A673 (cell line): ENCODE measurements at regions not wholly inside any gene's neighbourhood (a gene's known extent, or its start where the extent isn't known, plus 50 kb on each side); places are given as distances from the start of the nearest gene placed in this dataset.
"Not testable (repeated sequence)": the region's sequence is repeated elsewhere in the genome, so short reads cannot be mapped to it uniquely, and the experiment has no call there.

Experiments
- BruUV-seq: library from RNA; stranded (reverse); fragments of 400-500 nt; replicated peaks from 2 replicates; lab custom pipeline; 2021; lab: Mats Ljungman, UMichigan
- CTCF ChIA-PET: fragments of 300-600 bp; sonication (Branson Sonifier 250); formaldehyde crosslinking; loops from one replicate; lab custom pipeline; 2022; ENCODE audit warnings: antibody characterized with exemption; lab: Charles Lee
- POLR2A ChIA-PET: fragments of 300-600 bp; sonication (Branson Sonifier 250); formaldehyde crosslinking; loops from one replicate; lab custom pipeline; 2022; ENCODE audit warnings: antibody characterized with exemption; ENCODE audit not compliant: low non-redundant PET; lab: Charles Lee
- DNase-seq: peaks from one replicate; pipeline ENCODE4 v3.0.0-alpha.2; 2015; ENCODE audit warnings: low spot score
- H3K27ac ChIP-seq: fragments of 200-600 bp; sonication (generic); 2 replicates; pipeline ENCODE4 v1.5.1; 2016; ENCODE audit warnings: mixed run types, low read depth, mild to moderate bottlenecking, mixed read lengths, antibody characterized with exemption, low read length; ENCODE audit not compliant: poor library complexity, severe bottlenecking
- H3K27me3 ChIP-seq: fragments of 200-600 bp; sonication (generic); replicated peaks from 2 replicates; pipeline ENCODE4 v1.6.1; 2017; ENCODE audit warnings: mixed run types, low read depth, mild to moderate bottlenecking, mixed read lengths, antibody characterized with exemption, low read length; ENCODE audit not compliant: insufficient read depth, poor library complexity
- H3K36me3 ChIP-seq: fragments of 200-600 bp; sonication (generic); 2 replicates; pipeline ENCODE4 v1.6.1; 2016; ENCODE audit warnings: mixed run types, mild to moderate bottlenecking, mixed read lengths, antibody characterized with exemption, low read length; ENCODE audit not compliant: insufficient read depth, poor library complexity, severe bottlenecking
- H3K4me1 ChIP-seq: fragments of 200-600 bp; sonication (generic); 2 replicates; pipeline ENCODE4 v1.6.1; 2017; ENCODE audit warnings: mixed run types, mild to moderate bottlenecking, mixed read lengths, antibody characterized with exemption, low read length; ENCODE audit not compliant: insufficient read depth, poor library complexity, severe bottlenecking
- H3K4me3 ChIP-seq: fragments of 200-600 bp; sonication (generic); 2 replicates; pipeline ENCODE4 v1.5.1; 2016; ENCODE audit warnings: low read depth, mixed run types, mild to moderate bottlenecking, mixed read lengths, low read length; ENCODE audit not compliant: poor library complexity, severe bottlenecking
- H3K9me3 ChIP-seq: fragments of 200-600 bp; sonication (generic); 2 replicates; pipeline ENCODE4 v1.6.1; 2016; ENCODE audit warnings: mixed run types, low read depth, mild to moderate bottlenecking, mixed read lengths, antibody characterized with exemption, low read length; ENCODE audit not compliant: poor library complexity, severe bottlenecking
- CTCF ChIP-seq: fragments of 300-800, 200-600 bp; sonication (generic); conservative IDR thresholded peaks from 2 replicates; pipeline ENCODE4 v1.5.1; 2017; ENCODE audit warnings: low read depth, mild to moderate bottlenecking, antibody characterized with exemption, low read length, moderate library complexity, mixed read lengths
- EZH2 ChIP-seq: fragments of 200-600 bp; sonication (generic); IDR thresholded peaks from 2 replicates; pipeline ENCODE4 v1.6.1; 2017; ENCODE audit warnings: borderline replicate concordance, low read depth, mild to moderate bottlenecking, mixed read lengths, antibody characterized with exemption, low read length; ENCODE audit not compliant: poor library complexity, severe bottlenecking
- intact Hi-C: fragments of 100-400 bp; cut with micrococcal nuclease; formaldehyde crosslinking; loops from one replicate; pipeline ENCODE4 v1.10.0; 2022; ENCODE audit not compliant: unreplicated experiment

GRCh38 chr11:129750343-129751292, 65.0 kb upstream of the TMEM45B start:
- H3K4me3 ChIP-seq: peak overlapping the region; percentile 23

GRCh38 chr11:129751511-129751910, 64.1 kb upstream of the TMEM45B start:
- POLR2A ChIA-PET: no interaction called here
- no TSS peak for BruUV-seq
- CTCF ChIA-PET: no interaction called here
- Histone ChIP-seq H3K27ac (no peak overlapping the region), H3K4me1 (peaks cover 13% of the 10 kb centered on the region), H3K36me3 (no peaks in the 10 kb centered on the region), H3K4me3 (no peak overlapping the region), H3K27me3 (no peaks in the 10 kb centered on the region), H3K9me3 (no peaks in the 10 kb centered on the region)
- TF ChIP-seq EZH2: no peak
- no peak for TF ChIP-seq CTCF
- no peak for DNase-seq
- intact Hi-C loops: loop anchor here (1.0 to 10.0 kb wide), 2 partner anchors 634 to 797 kb away; no protein-coding TSS in a partner anchor

More at GRCh38 chr11:129750343-129751292, 65.0 kb upstream of the TMEM45B start:
- peak; percentile 86 for DNase-seq
- no TSS peak for BruUV-seq
- Histone ChIP-seq H3K27me3 (no peaks in the 10 kb centered on the region), H3K9me3 (no peaks in the 10 kb centered on the region), H3K36me3 (no peaks in the 10 kb centered on the region), H3K27ac (peak overlapping the region; percentile 28), H3K4me1 (peaks cover 13% of the 10 kb centered on the region)
- TF ChIP-seq CTCF (peak; percentile 93), EZH2 (no peak)
- CTCF ChIA-PET: interaction anchor here (0.5 to 2.0 kb wide), 7 partner anchors 8 to 521 kb away, joined by 3 to 17 read pairs (median 4); partner anchors contain the start of gene BARX2
- POLR2A ChIA-PET: no interaction called here
- intact Hi-C loops: loop anchor here (1.0 to 10.0 kb wide), 4 partner anchors 206 to 796 kb away; no protein-coding TSS in a partner anchor

- DNase-seq, H3K27ac ChIP-seq, CTCF ChIA-PET, H3K4me3 ChIP-seq, intact Hi-C loops, H3K4me1 ChIP-seq, H3K9me3 ChIP-seq, POLR2A ChIA-PET, H3K36me3 ChIP-seq, H3K27me3 ChIP-seq, BruUV-seq: not testable (repeated sequence)
Measured at GRCh38 chr11:129763569-129763968, 52.1 kb upstream of the TMEM45B start.

- H3K27ac ChIP-seq, BruUV-seq, H3K4me3 ChIP-seq, POLR2A ChIA-PET, DNase-seq, H3K9me3 ChIP-seq, intact Hi-C loops, H3K4me1 ChIP-seq, H3K36me3 ChIP-seq, H3K27me3 ChIP-seq: not testable (repeated sequence)
- CTCF ChIA-PET: interaction anchor here (0.7 kb wide), 1 partner anchor 69 kb away, joined by 3 read pairs; no protein-coding TSS in a partner anchor
Measured at GRCh38 chr11:129764204-129764603, 51.4 kb upstream of the TMEM45B start.
